ENCODE measurements at regions not wholly inside any gene's neighbourhood (a gene's known extent, or its start where the extent isn't known, plus 50 kb on each side); places are given as distances from the start of the nearest gene placed in this dataset.
"Not testable (repeated sequence)": the region's sequence is repeated elsewhere in the genome, so short reads cannot be mapped to it uniquely, and the experiment has no call there.

- H3K36me3 Mint-ChIP-seq (ENCODE audit: low read depth): no peaks in the 10 kb centered on the region
- ChIA-PET POLR2A (no interaction called here), CTCF (no interaction called here)
- H3K4me3 Mint-ChIP-seq: no peak overlapping the region
- DNase-seq (no peak), ATAC-seq (no peak)
- no peaks in the 10 kb centered on the region for H3K4me1 Mint-ChIP-seq (ENCODE audit: low read depth)
- H3K27ac Mint-ChIP-seq: no peak overlapping the region
- no peak for TF ChIP-seq CTCF (IDR thresholded peaks at IDR 0.05)
- intact Hi-C loops (cut with micrococcal nuclease): no loop called here
- H3K9me3 Mint-ChIP-seq: no peaks in the 10 kb centered on the region
- no peaks in the 10 kb centered on the region for H3K27me3 Mint-ChIP-seq
Measured at GRCh38 chr2:142815375-142815774, 62.1 kb upstream of the KYNU start.

GRCh38 chr2:142813830-142814829 is 63.3 kb upstream of the KYNU start:
- CTCF ChIA-PET: no interaction called here
- TF ChIP-seq CTCF (IDR thresholded peaks at IDR 0.05): no peak
- H3K27me3 Mint-ChIP-seq: no peaks in the 10 kb centered on the region
- POLR2A ChIA-PET: no interaction called here
- no peaks in the 10 kb centered on the region for H3K36me3 Mint-ChIP-seq (ENCODE audit: low read depth)
- intact Hi-C loops (cut with micrococcal nuclease): no loop called here
- H3K27ac Mint-ChIP-seq: no peak overlapping the region
- DNase-seq (no peak), ATAC-seq (no peak)
- no peaks in the 10 kb centered on the region for H3K4me1 Mint-ChIP-seq (ENCODE audit: low read depth)
- no peaks in the 10 kb centered on the region for H3K9me3 Mint-ChIP-seq
- H3K4me3 Mint-ChIP-seq: no peak overlapping the region

GRCh38 chr2:142811644-142812043 is 65.8 kb upstream of the KYNU start:
- H3K27ac Mint-ChIP-seq; POLR2A ChIA-PET; H3K27me3 Mint-ChIP-seq; H3K4me1 Mint-ChIP-seq (ENCODE audit: low read depth); intact Hi-C loops (cut with micrococcal nuclease); ATAC-seq; DNase-seq; CTCF ChIA-PET; H3K4me3 Mint-ChIP-seq; H3K36me3 Mint-ChIP-seq (ENCODE audit: low read depth); H3K9me3 Mint-ChIP-seq: not testable (repeated sequence)

GRCh38 chr2:142805244-142805643 is 72.2 kb upstream of the KYNU start:
- DNase-seq (no peak), ATAC-seq (no peak)
- no peaks in the 10 kb centered on the region for H3K27me3 Mint-ChIP-seq
- H3K36me3 Mint-ChIP-seq (ENCODE audit: low read depth): no peaks in the 10 kb centered on the region
- H3K4me3 Mint-ChIP-seq: no peak overlapping the region
- H3K9me3 Mint-ChIP-seq: peaks cover 3% of the 10 kb centered on the region
- no peak for TF ChIP-seq CTCF (IDR thresholded peaks at IDR 0.05)
- no peaks in the 10 kb centered on the region for H3K4me1 Mint-ChIP-seq (ENCODE audit: low read depth)
- POLR2A ChIA-PET: no interaction called here
- no peak overlapping the region for H3K27ac Mint-ChIP-seq
- intact Hi-C loops (cut with micrococcal nuclease): no loop called here
- CTCF ChIA-PET: no interaction called here

- H3K36me3 Mint-ChIP-seq (ENCODE audit: low read depth): no peaks in the 10 kb centered on the region
- H3K9me3 Mint-ChIP-seq: peaks cover 3% of the 10 kb centered on the region
Measured at GRCh38 chr2:142803158-142803557, 74.3 kb upstream of the KYNU start.

More at GRCh38 chr2:142803158-142803557, 74.3 kb upstream of the KYNU start:
- DNase-seq: no peak
- no peak overlapping the region for H3K4me3 Mint-ChIP-seq
- H3K27ac Mint-ChIP-seq: no peak overlapping the region
- no peaks in the 10 kb centered on the region for H3K4me1 Mint-ChIP-seq (ENCODE audit: low read depth)
- POLR2A ChIA-PET: no interaction called here
- intact Hi-C loops (cut with micrococcal nuclease): no loop called here
- H3K27me3 Mint-ChIP-seq: no peaks in the 10 kb centered on the region
- no peak for ATAC-seq
- CTCF ChIA-PET: no interaction called here
- no peak for TF ChIP-seq CTCF (IDR thresholded peaks at IDR 0.05)
